GM23338 (cell line): ENCODE measurements at regions not wholly inside any gene's neighbourhood (a gene's known extent, or its start where the extent isn't known, plus 50 kb on each side); places are given as distances from the start of the nearest gene placed in this dataset.

Experiments used
- ATAC-seq: fragments of 200-7000 bp; cut with Tn5 transposase; 3 replicates; pipeline ENCODE4 v1.9.1; 2020
- DNase-seq: peaks from one replicate; pipeline ENCODE4 v3.0.0-alpha.2; 2015; ENCODE audit warnings: low spot score
- H2AFZ ChIP-seq: fragments of 200-600 bp; sonication (generic); 2 replicates; pipeline ENCODE4 v1.8.0; 2016; ENCODE audit warnings: antibody characterized with exemption, mild to moderate bottlenecking, moderate library complexity
- H3F3A ChIP-seq: fragments of 200-600 bp; sonication (generic); replicated peaks from 2 replicates; pipeline ENCODE4 v1.8.0; 2017; ENCODE audit warnings: antibody characterized with exemption, mixed run types, low read depth
- H3K27ac ChIP-seq: fragments of 200-600 bp; sonication (generic); 2 replicates; pipeline ENCODE4 v1.6.1; 2016; ENCODE audit warnings: low read depth
- H3K27me3 ChIP-seq: fragments of 200-600 bp; sonication (generic); 2 replicates; pipeline ENCODE4 v1.8.0; 2016; ENCODE audit warnings: mild to moderate bottlenecking, mixed run types, moderate library complexity; ENCODE audit not compliant: insufficient read depth
- H3K36me3 ChIP-seq: fragments of 200-600 bp; sonication (generic); 2 replicates; pipeline ENCODE4 v1.8.0; 2016; ENCODE audit warnings: mild to moderate bottlenecking; ENCODE audit not compliant: insufficient read depth
- H3K4me1 ChIP-seq: fragments of 200-600 bp; sonication (generic); 2 replicates; pipeline ENCODE4 v1.8.0; 2016; ENCODE audit warnings: mild to moderate bottlenecking, moderate library complexity; ENCODE audit not compliant: insufficient read depth
- H3K4me2 ChIP-seq: fragments of 200-600 bp; sonication (generic); 2 replicates; pipeline ENCODE4 v1.7.1; 2017; ENCODE audit warnings: mixed run types
- H3K4me3 ChIP-seq: fragments of 200-600 bp; sonication (generic); 2 replicates; pipeline ENCODE4 v1.6.1; 2016; ENCODE audit warnings: mixed run types
- H3K79me2 ChIP-seq: fragments of 200-600 bp; sonication (generic); replicated peaks from 2 replicates; pipeline ENCODE4 v1.8.0; 2017; ENCODE audit warnings: mild to moderate bottlenecking; ENCODE audit not compliant: insufficient read depth
- H3K9me2 ChIP-seq: fragments of 200-600 bp; sonication (generic); 2 replicates; pipeline ENCODE4 v1.8.0; 2017; ENCODE audit not compliant: insufficient read depth
- H4K20me1 ChIP-seq: fragments of 200-600 bp; sonication (generic); replicated peaks from 2 replicates; pipeline ENCODE4 v1.8.0; 2017; ENCODE audit warnings: mild to moderate bottlenecking; ENCODE audit not compliant: insufficient read depth
- H3K27ac Mint-ChIP-seq: 2 replicates; pipeline ENCODE4 v1.8.0; 2020; ENCODE audit warnings: inconsistent platforms, mild to moderate bottlenecking, moderate library complexity, mixed read lengths
- H3K27me3 Mint-ChIP-seq: 3 replicates; pipeline ENCODE4 v1.8.0; 2022; ENCODE audit warnings: low read depth, mild to moderate bottlenecking, moderate library complexity, mixed read lengths, inconsistent platforms; ENCODE audit not compliant: insufficient read depth, poor library complexity
- H3K36me3 Mint-ChIP-seq: 3 replicates; pipeline ENCODE4 v1.8.0; 2021; ENCODE audit warnings: low read depth, mild to moderate bottlenecking, inconsistent platforms, moderate library complexity, mixed read lengths
- H3K4me1 Mint-ChIP-seq: 3 replicates; pipeline ENCODE4 v1.8.0; 2020; ENCODE audit warnings: mild to moderate bottlenecking, inconsistent platforms, mixed read lengths
- H3K4me3 Mint-ChIP-seq: 3 replicates; pipeline ENCODE4 v1.8.0; 2021; ENCODE audit warnings: moderate library complexity, mild to moderate bottlenecking, inconsistent platforms, mixed read lengths
- H3K9me3 Mint-ChIP-seq: 3 replicates; pipeline ENCODE4 v1.8.0; 2020; ENCODE audit warnings: moderate library complexity, mild to moderate bottlenecking, inconsistent platforms, mixed read lengths
- EZH2 ChIP-seq: fragments of 200-600 bp; sonication (generic); IDR thresholded peaks from one replicate; pipeline ENCODE4 v1.8.0; 2017; ENCODE audit warnings: antibody characterized with exemption, mild to moderate bottlenecking, low read depth; ENCODE audit not compliant: unreplicated experiment
- JUNB ChIP-seq: IDR thresholded peaks from one replicate; pipeline ENCODE4 v1.6.1; 2016; ENCODE audit warnings: antibody characterized with exemption; ENCODE audit not compliant: unreplicated experiment
- ZNF331 ChIP-seq: fragments of 250-450 bp; sonication (Bioruptor Pico); IDR thresholded peaks from 2 replicates; pipeline ENCODE4 v1.5.0; 2020; ENCODE audit warnings: low read depth, mild to moderate bottlenecking, moderate library complexity
- TF ChIP-seq, protein P1 (sequence below), 2 experiments: fragments of 200-600 bp in 1 of 2; sonication (generic) in 1 of 2; conservative IDR thresholded peaks; 2 replicates each; pipeline versions ENCODE4 v1.5.1 to v1.6.1; 2016 to 2017; ENCODE audit warnings: antibody characterized with exemption in 2 of 2, low read depth in 2 of 2, mild to moderate bottlenecking in 2 of 2, moderate library complexity in 1 of 2
- TF ChIP-seq, protein P2 (sequence below): IDR thresholded peaks from one replicate; pipeline ENCODE4 v1.6.1; 2018; ENCODE audit warnings: antibody characterized with exemption; ENCODE audit not compliant: unreplicated experiment

DNA sequence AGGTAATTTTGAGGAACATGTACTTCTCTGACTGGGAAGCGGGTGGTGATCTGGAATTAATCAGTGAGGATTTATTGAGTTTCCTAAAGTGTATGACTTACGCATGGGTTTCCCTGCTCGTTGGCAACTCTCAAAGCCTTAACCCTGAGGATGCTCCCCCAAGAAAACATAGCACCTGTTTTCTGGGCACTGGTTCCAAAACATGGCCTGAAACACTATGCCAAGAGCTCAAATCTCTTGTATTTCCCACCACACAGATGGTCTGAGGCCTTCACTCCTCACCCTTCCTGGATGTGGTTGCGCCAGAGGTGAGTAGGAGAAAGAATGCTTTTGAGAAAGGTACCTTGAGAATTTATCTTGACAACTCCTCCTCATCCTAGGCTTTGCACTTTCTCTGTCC lies 250.4 kb downstream of the FZD1 start:
- no peak overlapping the region for H3K27ac ChIP-seq
- H3F3A ChIP-seq: no peaks in the 10 kb centered on the region
- no peak for DNase-seq
- H3K4me1 ChIP-seq: no peaks in the 10 kb centered on the region
- no peaks in the 10 kb centered on the region for H3K4me1 Mint-ChIP-seq
- no peaks in the 10 kb centered on the region for H3K36me3 ChIP-seq
- H3K27me3 ChIP-seq: no peaks in the 10 kb centered on the region
- H3K4me3 ChIP-seq: no peak overlapping the region
- no peak for TF ChIP-seq ZNF331 (CRISPR knock-in tag)
- no peak overlapping the region for H3K4me3 Mint-ChIP-seq
- no peak overlapping the region for H2AFZ ChIP-seq
- H3K27me3 Mint-ChIP-seq: no peaks in the 10 kb centered on the region
- no peak for ATAC-seq
- no peaks in the 10 kb centered on the region; the same call in 1 of the 2 replicates for H3K9me2 ChIP-seq
- H3K79me2 ChIP-seq: no peaks in the 10 kb centered on the region
- H3K4me2 ChIP-seq: no peak overlapping the region
- H3K36me3 Mint-ChIP-seq: no peaks in the 10 kb centered on the region
- no peaks in the 10 kb centered on the region; the same call in 2 of the 3 replicates for H3K9me3 Mint-ChIP-seq
- no peaks in the 10 kb centered on the region for H4K20me1 ChIP-seq
- H3K27ac Mint-ChIP-seq: no peak overlapping the region

GRCh38 chr7:91515961-91516360 lies 251.7 kb downstream of the FZD1 start:
- H3K4me1 ChIP-seq: no peaks in the 10 kb centered on the region
- no peaks in the 10 kb centered on the region for H3K36me3 ChIP-seq
- DNase-seq (no peak), ATAC-seq (no peak)
- H3K4me1 Mint-ChIP-seq: 0 out of 3 replicates have a peak, but pooled peaks cover 3% of the 10 kb centered on the region
- H3K4me3 Mint-ChIP-seq: no peak overlapping the region
- H3K4me2 ChIP-seq: no peak overlapping the region
- TF ChIP-seq ZNF331 (CRISPR knock-in tag): no peak
- TF ChIP-seq JUNB: no peak
- TF ChIP-seq, protein P1, sequence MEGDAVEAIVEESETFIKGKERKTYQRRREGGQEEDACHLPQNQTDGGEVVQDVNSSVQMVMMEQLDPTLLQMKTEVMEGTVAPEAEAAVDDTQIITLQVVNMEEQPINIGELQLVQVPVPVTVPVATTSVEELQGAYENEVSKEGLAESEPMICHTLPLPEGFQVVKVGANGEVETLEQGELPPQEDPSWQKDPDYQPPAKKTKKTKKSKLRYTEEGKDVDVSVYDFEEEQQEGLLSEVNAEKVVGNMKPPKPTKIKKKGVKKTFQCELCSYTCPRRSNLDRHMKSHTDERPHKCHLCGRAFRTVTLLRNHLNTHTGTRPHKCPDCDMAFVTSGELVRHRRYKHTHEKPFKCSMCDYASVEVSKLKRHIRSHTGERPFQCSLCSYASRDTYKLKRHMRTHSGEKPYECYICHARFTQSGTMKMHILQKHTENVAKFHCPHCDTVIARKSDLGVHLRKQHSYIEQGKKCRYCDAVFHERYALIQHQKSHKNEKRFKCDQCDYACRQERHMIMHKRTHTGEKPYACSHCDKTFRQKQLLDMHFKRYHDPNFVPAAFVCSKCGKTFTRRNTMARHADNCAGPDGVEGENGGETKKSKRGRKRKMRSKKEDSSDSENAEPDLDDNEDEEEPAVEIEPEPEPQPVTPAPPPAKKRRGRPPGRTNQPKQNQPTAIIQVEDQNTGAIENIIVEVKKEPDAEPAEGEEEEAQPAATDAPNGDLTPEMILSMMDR (conservative IDR thresholded peaks at IDR 0.05; ENCODE audit: low read depth in 2 of 2): no peak
- TF ChIP-seq, protein P2, sequence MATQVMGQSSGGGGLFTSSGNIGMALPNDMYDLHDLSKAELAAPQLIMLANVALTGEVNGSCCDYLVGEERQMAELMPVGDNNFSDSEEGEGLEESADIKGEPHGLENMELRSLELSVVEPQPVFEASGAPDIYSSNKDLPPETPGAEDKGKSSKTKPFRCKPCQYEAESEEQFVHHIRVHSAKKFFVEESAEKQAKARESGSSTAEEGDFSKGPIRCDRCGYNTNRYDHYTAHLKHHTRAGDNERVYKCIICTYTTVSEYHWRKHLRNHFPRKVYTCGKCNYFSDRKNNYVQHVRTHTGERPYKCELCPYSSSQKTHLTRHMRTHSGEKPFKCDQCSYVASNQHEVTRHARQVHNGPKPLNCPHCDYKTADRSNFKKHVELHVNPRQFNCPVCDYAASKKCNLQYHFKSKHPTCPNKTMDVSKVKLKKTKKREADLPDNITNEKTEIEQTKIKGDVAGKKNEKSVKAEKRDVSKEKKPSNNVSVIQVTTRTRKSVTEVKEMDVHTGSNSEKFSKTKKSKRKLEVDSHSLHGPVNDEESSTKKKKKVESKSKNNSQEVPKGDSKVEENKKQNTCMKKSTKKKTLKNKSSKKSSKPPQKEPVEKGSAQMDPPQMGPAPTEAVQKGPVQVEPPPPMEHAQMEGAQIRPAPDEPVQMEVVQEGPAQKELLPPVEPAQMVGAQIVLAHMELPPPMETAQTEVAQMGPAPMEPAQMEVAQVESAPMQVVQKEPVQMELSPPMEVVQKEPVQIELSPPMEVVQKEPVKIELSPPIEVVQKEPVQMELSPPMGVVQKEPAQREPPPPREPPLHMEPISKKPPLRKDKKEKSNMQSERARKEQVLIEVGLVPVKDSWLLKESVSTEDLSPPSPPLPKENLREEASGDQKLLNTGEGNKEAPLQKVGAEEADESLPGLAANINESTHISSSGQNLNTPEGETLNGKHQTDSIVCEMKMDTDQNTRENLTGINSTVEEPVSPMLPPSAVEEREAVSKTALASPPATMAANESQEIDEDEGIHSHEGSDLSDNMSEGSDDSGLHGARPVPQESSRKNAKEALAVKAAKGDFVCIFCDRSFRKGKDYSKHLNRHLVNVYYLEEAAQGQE: no peak
- no peak for TF ChIP-seq EZH2
- H3K79me2 ChIP-seq: no peaks in the 10 kb centered on the region
- H3K27me3 Mint-ChIP-seq: no peaks in the 10 kb centered on the region
- no peak overlapping the region for H3K27ac Mint-ChIP-seq
- H3F3A ChIP-seq: no peaks in the 10 kb centered on the region
- H3K27me3 ChIP-seq: no peaks in the 10 kb centered on the region
- H3K27ac ChIP-seq: no peak overlapping the region
- H3K9me2 ChIP-seq: no peaks in the 10 kb centered on the region; the same call in 1 of the 2 replicates
- no peak overlapping the region for H2AFZ ChIP-seq
- no peaks in the 10 kb centered on the region for H4K20me1 ChIP-seq
- no peaks in the 10 kb centered on the region for H3K36me3 Mint-ChIP-seq
- H3K9me3 Mint-ChIP-seq: no peaks in the 10 kb centered on the region; the same call in 2 of the 3 replicates
- no peak overlapping the region for H3K4me3 ChIP-seq
